ENCODE measurements at regions not wholly inside any gene's neighbourhood (a gene's known extent, or its start where the extent isn't known, plus 50 kb on each side); places are given as distances from the start of the nearest gene placed in this dataset.

- no peak overlapping the region for H3K4me3 Mint-ChIP-seq (ENCODE audit: unreplicated experiment)
- no peak for DNase-seq (ENCODE audit: extremely low spot score, unreplicated experiment)
- no peaks in the 10 kb centered on the region for H3K36me3 Mint-ChIP-seq (ENCODE audit: unreplicated experiment)
- TF ChIP-seq, protein P1, sequence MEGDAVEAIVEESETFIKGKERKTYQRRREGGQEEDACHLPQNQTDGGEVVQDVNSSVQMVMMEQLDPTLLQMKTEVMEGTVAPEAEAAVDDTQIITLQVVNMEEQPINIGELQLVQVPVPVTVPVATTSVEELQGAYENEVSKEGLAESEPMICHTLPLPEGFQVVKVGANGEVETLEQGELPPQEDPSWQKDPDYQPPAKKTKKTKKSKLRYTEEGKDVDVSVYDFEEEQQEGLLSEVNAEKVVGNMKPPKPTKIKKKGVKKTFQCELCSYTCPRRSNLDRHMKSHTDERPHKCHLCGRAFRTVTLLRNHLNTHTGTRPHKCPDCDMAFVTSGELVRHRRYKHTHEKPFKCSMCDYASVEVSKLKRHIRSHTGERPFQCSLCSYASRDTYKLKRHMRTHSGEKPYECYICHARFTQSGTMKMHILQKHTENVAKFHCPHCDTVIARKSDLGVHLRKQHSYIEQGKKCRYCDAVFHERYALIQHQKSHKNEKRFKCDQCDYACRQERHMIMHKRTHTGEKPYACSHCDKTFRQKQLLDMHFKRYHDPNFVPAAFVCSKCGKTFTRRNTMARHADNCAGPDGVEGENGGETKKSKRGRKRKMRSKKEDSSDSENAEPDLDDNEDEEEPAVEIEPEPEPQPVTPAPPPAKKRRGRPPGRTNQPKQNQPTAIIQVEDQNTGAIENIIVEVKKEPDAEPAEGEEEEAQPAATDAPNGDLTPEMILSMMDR (IDR thresholded peaks at IDR 0.05): no peak
- no peaks in the 10 kb centered on the region for H3K4me1 Mint-ChIP-seq (ENCODE audit: unreplicated experiment)
- no peaks in the 10 kb centered on the region for H3K9me3 Mint-ChIP-seq (ENCODE audit: unreplicated experiment)
- H3K27ac Mint-ChIP-seq (ENCODE audit: unreplicated experiment): no peak overlapping the region
- no peaks in the 10 kb centered on the region for H3K27me3 Mint-ChIP-seq (ENCODE audit: unreplicated experiment)
Measured at GRCh38 chr2:144671695-144672455, 152.0 kb upstream of the ZEB2 start.

GRCh38 chr2:144670738-144671137 is 150.8 kb upstream of the ZEB2 start:
- H3K9me3 Mint-ChIP-seq (ENCODE audit: unreplicated experiment): no peaks in the 10 kb centered on the region
- no peaks in the 10 kb centered on the region for H3K27me3 Mint-ChIP-seq (ENCODE audit: unreplicated experiment)
- DNase-seq (ENCODE audit: extremely low spot score, unreplicated experiment): no peak

GRCh38 chr2:144670080-144670479 is 150.2 kb upstream of the ZEB2 start:
- TF ChIP-seq, protein P1 (IDR thresholded peaks at IDR 0.05): no peak
- Mint-ChIP-seq H3K36me3 (ENCODE audit: unreplicated experiment) (no peaks in the 10 kb centered on the region), H3K4me3 (ENCODE audit: unreplicated experiment) (no peak overlapping the region), H3K27me3 (ENCODE audit: unreplicated experiment) (no peaks in the 10 kb centered on the region), H3K9me3 (ENCODE audit: unreplicated experiment) (no peaks in the 10 kb centered on the region), H3K27ac (ENCODE audit: unreplicated experiment) (no peak overlapping the region), H3K4me1 (ENCODE audit: unreplicated experiment) (no peaks in the 10 kb centered on the region)
- no peak for DNase-seq (ENCODE audit: extremely low spot score, unreplicated experiment)

More at GRCh38 chr2:144670738-144671137, 150.8 kb upstream of the ZEB2 start:
- TF ChIP-seq, protein P1 (IDR thresholded peaks at IDR 0.05): no peak
- Mint-ChIP-seq H3K4me3 (ENCODE audit: unreplicated experiment) (no peak overlapping the region), H3K4me1 (ENCODE audit: unreplicated experiment) (no peaks in the 10 kb centered on the region), H3K36me3 (ENCODE audit: unreplicated experiment) (no peaks in the 10 kb centered on the region), H3K27ac (ENCODE audit: unreplicated experiment) (no peak overlapping the region)

DNA sequence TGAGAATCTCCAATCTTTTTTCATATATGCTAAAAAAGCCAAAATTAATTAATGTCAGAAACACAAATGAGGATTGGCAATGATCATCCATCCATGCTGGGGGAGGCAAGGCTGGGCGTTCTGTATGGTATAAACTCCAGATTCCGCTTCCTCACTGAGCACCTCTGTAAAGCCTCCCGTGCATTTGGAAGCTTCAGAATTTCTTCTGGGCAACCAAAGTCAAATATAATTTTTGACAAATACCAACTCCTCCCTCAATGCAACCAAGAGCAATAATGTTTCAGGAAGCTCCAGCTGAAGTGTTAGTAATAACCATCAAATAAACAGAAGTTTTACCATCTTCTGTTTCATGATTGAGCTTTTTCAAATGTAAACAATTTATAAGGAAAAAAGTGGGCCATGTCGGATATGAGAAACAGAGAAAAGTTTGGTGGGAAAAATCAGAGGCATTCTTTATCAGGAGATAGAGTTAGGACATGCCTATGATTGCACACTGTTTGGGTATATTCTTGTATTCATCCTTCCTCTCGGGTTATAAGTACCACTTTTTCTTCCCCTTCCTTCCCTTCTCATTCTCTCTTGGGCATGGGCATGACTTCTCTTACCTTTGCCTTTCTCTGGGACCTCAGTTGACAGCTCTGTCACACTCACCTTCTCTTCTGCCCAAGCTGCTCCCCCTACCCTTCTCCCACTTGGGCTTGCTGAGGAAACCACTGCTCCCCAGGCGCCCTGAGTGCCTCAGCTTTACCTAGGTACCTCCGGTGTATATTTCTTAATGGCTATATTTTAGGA is 149.5 kb upstream of the ZEB2 start:
- no peaks in the 10 kb centered on the region for H3K27me3 Mint-ChIP-seq (ENCODE audit: unreplicated experiment)
- TF ChIP-seq, protein P1 (IDR thresholded peaks at IDR 0.05): no peak
- no peaks in the 10 kb centered on the region for H3K4me1 Mint-ChIP-seq (ENCODE audit: unreplicated experiment)
- H3K4me3 Mint-ChIP-seq (ENCODE audit: unreplicated experiment): no peak overlapping the region
- H3K36me3 Mint-ChIP-seq (ENCODE audit: unreplicated experiment): no peaks in the 10 kb centered on the region
- no peak overlapping the region for H3K27ac Mint-ChIP-seq (ENCODE audit: unreplicated experiment)
- no peak for DNase-seq (ENCODE audit: extremely low spot score, unreplicated experiment)
- no peaks in the 10 kb centered on the region for H3K9me3 Mint-ChIP-seq (ENCODE audit: unreplicated experiment)

DNA sequence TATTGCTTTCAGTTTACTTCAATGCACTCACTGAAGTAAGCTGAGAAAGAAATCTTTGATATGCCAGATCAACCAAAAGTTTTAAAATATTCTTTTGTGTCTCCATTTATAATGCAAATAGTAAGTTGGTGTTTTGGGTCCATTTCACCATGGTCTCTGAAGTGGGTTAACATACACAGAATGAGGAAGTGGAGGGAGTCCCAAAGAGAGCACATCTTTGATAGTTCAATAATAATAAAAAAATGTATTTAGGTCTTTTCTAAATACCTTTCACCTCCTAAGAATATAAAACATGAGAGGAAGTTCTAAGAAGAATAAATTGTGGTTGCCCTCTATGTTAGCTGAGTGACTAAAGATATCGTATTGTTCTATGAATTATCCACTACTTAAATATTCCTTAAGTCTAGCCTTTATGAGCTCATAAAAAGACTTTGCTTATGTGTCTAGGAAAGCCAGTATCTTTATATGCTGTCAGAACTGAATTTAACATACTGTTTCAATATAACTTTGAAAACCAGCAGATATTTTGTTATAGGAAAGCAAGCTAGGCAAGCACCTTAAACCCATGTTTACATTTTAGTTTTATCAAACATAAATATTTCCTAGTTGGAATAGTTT is 148.7 kb upstream of the ZEB2 start:
- Mint-ChIP-seq H3K36me3 (ENCODE audit: unreplicated experiment) (no peaks in the 10 kb centered on the region), H3K9me3 (ENCODE audit: unreplicated experiment) (no peaks in the 10 kb centered on the region), H3K4me3 (ENCODE audit: unreplicated experiment) (no peak overlapping the region), H3K27me3 (ENCODE audit: unreplicated experiment) (no peaks in the 10 kb centered on the region), H3K27ac (ENCODE audit: unreplicated experiment) (no peak overlapping the region), H3K4me1 (ENCODE audit: unreplicated experiment) (no peaks in the 10 kb centered on the region)
- TF ChIP-seq, protein P1 (IDR thresholded peaks at IDR 0.05): no peak
- DNase-seq (ENCODE audit: extremely low spot score, unreplicated experiment): no peak

Measured in osteocyte (in vitro differentiated cells).